ENCODE measurements at regions not wholly inside any gene's neighbourhood (a gene's known extent, or its start where the extent isn't known, plus 50 kb on each side); places are given as distances from the start of the nearest gene placed in this dataset.
"Not testable (repeated sequence)": the region's sequence is repeated elsewhere in the genome, so short reads cannot be mapped to it uniquely, and the experiment has no call there.

DNA sequence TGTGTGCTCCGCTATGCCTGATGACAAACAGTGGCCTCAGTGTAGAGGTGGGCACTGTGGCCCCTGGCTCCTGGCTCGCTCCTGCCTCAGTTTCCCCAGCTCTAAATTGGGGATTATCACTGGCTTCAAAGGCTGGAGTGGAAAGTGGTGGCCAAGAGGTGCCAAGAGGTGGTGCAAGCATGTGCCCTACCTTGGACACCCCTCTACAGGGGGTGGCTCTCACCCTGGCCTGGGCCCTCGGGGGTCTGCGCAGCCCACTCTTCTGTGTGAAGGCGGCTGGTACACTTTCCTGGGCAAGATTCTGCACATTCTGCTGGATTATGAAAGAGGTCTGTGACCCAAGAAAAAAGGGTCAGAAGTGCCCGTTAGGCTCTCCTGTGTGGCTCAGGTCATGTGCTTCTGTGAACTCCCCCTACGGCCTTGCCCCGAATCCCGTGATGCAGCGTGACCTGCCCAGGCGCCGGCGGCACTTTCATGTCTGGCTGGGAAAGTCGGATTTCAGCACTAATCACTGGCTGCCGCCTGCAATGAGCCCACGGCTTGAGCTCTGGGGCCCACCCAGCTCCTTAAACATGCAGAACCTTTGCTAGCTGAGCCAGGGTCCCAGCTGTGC, 57.3 kb upstream of the SPN start:
- H2AFZ ChIP-seq (ENCODE audit: low read length); H4K8ac ChIP-seq (ENCODE audit: extremely low read depth, insufficient read depth, low read length); H3K56ac ChIP-seq (replicated peaks; ENCODE audit: insufficient read length, low read depth, low read length); H2BK15ac ChIP-seq (ENCODE audit: low read length); H2AK5ac ChIP-seq (ENCODE audit: low read depth, low read length); H3K4ac ChIP-seq (replicated peaks; ENCODE audit: insufficient read length, low read depth, low read length); CTCF ChIA-PET (ENCODE audit: partially characterized antibody); H4K91ac ChIP-seq (replicated peaks; ENCODE audit: insufficient read length, low read length); H3K4me1 ChIP-seq (replicated peaks in 1 of 4; ENCODE audit: control insufficient read depth in 3 of 4, insufficient read depth in 4 of 4, low read length in 3 of 4); H3K27ac ChIP-seq (ENCODE audit: low read depth, low read length); H4K5ac ChIP-seq (ENCODE audit: insufficient read length, low read depth, low read length); H3K36me3 ChIP-seq (ENCODE audit: control insufficient read depth in 2 of 4, insufficient read depth in 4 of 4, low read length in 3 of 4); H2BK12ac ChIP-seq (ENCODE audit: low read depth, low read length); H3K23me2 ChIP-seq (ENCODE audit: low read depth, low read length); FAIRE-seq; H3K4me2 ChIP-seq (ENCODE audit: insufficient read depth in 1 of 2, low read depth in 2 of 2, low read length in 2 of 2); H2BK20ac ChIP-seq (ENCODE audit: low read length); H2BK5ac ChIP-seq (ENCODE audit: low read depth, low read length); H3K14ac ChIP-seq (ENCODE audit: insufficient read length); DNase-seq (ENCODE audit: low read depth in 1 of 2, low spot score in 2 of 2); H3K9me3 ChIP-seq (ENCODE audit: insufficient read depth in 2 of 2, low read depth in 1 of 2, low read length in 1 of 2); H3K23ac ChIP-seq (ENCODE audit: insufficient read length); H4K20me1 ChIP-seq (replicated peaks in 1 of 2; ENCODE audit: control insufficient read depth in 1 of 2, insufficient read depth in 2 of 2, low read length in 2 of 2); H3K9ac ChIP-seq (replicated peaks in 1 of 4; ENCODE audit: extremely low read depth in 1 of 4, low read depth in 3 of 4, low read length in 3 of 4); H3K27me3 ChIP-seq (replicated peaks in 1 of 4; ENCODE audit: control insufficient read depth in 3 of 4, extremely low read depth in 1 of 4, insufficient read depth in 3 of 4, low read length in 3 of 4); H3K4me3 ChIP-seq (ENCODE audit: extremely low read depth in 1 of 4, insufficient read depth in 2 of 4, low read depth in 3 of 4, low read length in 4 of 4); H3K18ac ChIP-seq (ENCODE audit: extremely low read depth, low read length); H2BK120ac ChIP-seq (replicated peaks; ENCODE audit: low read depth, low read length); POLR2A ChIA-PET (ENCODE audit: partially characterized antibody); H3K79me1 ChIP-seq (ENCODE audit: low read depth, low read length): not testable (repeated sequence)
- H3K79me2 ChIP-seq (ENCODE audit: control insufficient read depth in 1 of 2, insufficient read depth in 2 of 2, low read length in 2 of 2) = peaks cover 0 to 63% of the 10 kb centered on the region in 2 experiments; a peak in 3 of 4 replicates
- 97% methylated on average over 16 of the region's 16 CpGs; no CpG with 5 or more reads in 1 of the 2 experiments for WGBS, 2 experiments (ENCODE audit: extremely low coverage in 1 of 2, insufficient coverage in 1 of 2, insufficient read length in 1 of 2, insufficient replicate concordance in 2 of 2, low coverage in 1 of 2, low lambda C conversion rate in 2 of 2, missing lambda C conversion rate in 1 of 2)
